SIG-M5 treated with dmso at 0.1 percent for 504 hours (cell line): ENCODE measurements at regions not wholly inside any gene's neighbourhood (a gene's known extent, or its start where the extent isn't known, plus 50 kb on each side); places are given as distances from the start of the nearest gene placed in this dataset.
"Not testable (repeated sequence)": the region's sequence is repeated elsewhere in the genome, so short reads cannot be mapped to it uniquely, and the experiment has no call there.

ENCODE experiments used
- DNase-seq: peaks from one replicate; lab custom pipeline; 2025; ENCODE audit not compliant: unreplicated experiment; lab: John Stamatoyannopoulos, UW

DNA sequence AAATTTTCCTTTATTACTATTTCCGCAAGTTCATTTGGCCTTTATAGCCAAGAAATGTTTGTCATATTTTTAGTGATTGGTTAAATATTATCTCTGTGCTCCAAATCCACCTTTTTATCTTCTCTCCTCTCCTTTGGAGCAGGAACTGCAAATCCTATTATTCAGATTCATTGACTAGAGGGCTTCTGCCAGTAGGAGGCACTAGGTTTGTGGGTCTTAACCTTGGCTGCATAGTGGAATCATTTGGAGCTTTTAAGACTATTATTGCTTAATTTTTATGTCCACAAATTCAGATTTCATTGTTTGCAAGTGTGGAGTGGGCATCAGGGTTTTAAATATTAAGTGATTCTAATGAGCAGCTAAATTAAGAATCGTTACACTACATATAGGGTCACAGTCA is 75.3 kb upstream of the SYT10 start:
- no peak for DNase-seq

DNA sequence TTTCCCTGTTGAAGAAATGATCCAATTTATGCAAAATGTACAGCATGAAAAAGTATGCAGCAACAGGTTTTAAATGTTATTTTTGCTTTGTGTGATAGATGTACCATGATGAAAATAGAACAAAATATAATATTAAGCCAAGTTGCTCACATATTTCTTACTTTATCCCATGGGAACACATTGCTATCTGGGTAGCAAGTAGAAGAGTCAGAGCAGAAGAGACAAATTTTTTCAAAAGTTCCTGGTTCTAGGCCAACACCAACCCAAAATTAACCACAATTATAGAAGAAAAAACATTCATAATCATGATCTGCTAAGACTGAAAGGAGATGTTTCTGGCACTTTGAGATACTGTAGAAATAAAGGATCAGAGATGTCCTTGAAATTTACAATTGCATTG is 79.9 kb upstream of the SYT10 start:
- DNase-seq = no peak

- DNase-seq = not testable (repeated sequence)
These were observed 81.1 kb upstream of the SYT10 start for GRCh38 chr12:33520505-33521302.

GRCh38 chr12:33529031-33529430 is 89.4 kb upstream of the SYT10 start:
- peak; percentile 67 for DNase-seq

DNA sequence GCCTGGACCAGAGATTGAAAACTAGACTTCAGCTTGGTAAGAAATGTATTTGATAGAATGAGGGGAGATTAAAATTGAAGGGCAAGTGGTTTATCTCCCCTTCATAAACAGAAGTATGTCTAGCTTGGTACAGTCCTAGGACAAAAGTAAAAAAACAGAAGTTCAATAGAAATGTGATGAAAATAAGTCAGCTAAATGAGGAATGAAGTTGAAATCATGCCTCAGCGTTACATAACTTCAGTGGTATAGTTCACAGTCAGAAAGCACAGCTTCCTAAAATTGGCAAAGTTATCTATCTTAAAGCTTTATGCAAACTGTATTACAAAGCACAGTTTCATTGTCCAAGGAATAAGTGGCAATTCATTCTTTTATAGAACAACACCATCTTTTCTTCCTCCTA is 90.2 kb upstream of the SYT10 start:
- peak; percentile 94 for DNase-seq

GRCh38 chr12:33531261-33531660 is 91.6 kb upstream of the SYT10 start:
- no peak for DNase-seq

DNA sequence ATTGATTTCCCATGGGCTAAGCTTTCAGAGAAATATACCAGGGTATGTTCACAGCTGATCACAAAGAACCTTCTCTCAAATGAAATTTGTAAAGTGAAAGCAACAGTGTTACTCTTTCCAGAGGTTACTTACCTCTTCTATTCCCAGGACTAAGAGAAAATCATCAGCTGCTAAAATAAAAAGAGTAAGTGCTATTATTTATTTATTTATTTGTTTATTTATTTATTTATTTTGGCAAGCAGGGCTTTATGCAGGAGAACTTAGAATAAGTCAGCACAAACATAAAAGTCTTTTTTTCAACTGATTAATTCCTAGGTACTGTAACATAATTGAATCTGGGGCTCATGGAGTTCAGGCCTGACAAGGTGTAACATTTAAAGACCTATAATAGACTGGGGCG is 93.9 kb upstream of the SYT10 start:
- no peak for DNase-seq

DNA sequence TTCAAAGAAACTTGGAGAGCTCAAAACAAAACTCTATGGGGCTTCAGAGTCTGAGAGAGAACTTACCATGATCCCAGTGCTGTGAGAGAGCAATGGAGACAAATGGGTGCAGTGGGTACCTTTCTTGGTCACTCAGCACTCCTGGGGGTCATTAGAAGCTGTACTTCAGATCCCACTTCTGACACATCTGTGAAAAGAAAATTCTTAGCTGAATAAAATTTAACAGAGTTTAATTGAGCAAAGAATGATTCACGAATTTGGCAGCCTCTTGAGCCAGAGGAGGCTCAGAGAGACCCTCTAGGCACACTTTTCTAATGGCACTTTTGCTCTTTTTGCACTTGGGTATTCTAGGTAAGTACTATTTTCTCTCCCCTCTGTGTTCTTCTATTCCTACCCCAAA is 96.8 kb upstream of the SYT10 start:
- DNase-seq = no peak

- no peak for DNase-seq
These were observed 106.4 kb upstream of the SYT10 start for GRCh38 chr12:33546004-33546403.

DNA sequence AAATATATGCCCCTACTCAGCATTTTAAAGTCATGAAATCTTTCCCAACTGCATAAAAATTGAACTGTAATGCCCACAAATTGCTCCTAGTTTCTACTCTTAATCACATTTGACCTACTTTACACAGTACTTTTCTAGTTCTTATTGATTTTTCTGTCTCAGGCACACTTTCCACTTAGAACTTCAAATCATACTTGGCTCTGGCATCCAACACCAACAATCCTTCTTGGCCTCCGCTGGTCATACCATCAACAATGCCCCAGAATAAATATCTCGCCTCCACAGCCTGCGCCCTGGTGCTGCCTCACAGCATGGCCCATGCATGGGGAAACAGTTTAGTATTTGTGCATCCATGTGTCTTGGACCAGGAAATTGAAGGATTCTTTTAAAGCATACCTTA is 107.5 kb upstream of the SYT10 start:
- DNase-seq = no peak

DNA sequence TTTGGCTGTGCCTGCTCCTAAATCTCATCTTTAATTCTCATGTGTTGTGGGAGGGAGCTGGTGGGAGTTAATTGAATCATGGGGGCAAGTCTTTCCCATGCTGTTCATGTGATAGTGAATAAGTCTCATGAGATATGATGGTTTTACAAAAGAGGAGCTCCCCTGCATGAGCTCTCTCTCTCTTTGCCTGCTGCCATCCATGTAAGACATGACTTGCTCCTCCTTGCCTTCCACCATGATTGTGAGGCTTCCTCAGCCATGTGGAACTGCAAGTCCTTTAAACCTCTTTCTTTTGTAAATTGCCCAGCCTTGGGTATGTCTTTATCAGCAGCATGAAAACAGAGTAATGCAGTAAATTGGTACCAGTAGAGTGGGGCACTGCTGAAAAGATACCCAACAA is 110.6 kb upstream of the SYT10 start:
- DNase-seq = not testable (repeated sequence)

DNA sequence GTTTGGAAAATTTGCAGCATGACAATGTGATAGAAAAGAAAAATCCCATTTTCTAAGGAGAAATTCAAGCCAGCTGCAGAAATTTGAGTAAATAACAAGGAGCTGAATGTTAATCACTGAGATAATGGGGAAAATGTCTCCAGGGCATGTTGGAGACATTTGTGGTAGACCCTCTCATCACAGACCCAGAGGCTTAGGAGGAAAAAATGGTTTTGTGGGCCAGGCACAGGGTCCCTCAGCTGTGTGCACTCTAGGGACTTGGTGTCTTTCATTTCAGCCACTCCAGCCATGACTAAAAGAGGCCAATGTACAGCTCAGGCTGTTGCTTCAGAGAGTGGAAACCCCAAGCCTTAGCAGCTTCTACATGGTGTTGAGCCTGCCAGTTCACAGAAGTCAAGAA is 111.4 kb upstream of the SYT10 start:
- DNase-seq = no peak

- no peak for DNase-seq
These were observed 115.5 kb upstream of the SYT10 start for GRCh38 chr12:33555128-33555527.

DNA sequence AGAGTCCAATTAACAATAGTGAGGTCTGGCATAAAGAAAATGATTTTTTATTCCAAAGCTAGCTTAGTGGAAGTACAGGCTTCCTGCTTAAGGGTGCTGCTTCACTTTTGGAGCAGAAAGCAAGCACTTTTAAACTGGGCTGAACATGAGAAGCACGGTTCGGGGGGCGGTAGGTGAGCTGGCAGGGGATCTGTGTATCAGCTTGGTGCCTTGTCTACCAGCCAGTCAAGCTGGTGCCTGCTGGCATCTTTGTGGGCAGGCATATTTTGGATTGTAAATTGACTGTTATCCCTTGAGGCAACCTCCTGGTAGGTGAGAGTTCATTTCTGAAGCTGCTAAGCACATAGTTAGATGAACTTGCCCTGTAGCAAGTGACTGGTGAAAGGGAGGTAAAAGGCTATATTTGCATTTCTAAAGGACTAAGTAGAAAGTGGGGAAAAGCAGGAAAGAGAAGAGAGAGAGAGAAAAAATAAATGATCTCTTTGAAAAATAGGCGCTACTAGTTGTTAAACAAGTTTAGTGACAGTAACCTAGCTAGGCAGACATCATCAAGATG is 121.1 kb upstream of the SYT10 start:
- DNase-seq = no peak

DNA sequence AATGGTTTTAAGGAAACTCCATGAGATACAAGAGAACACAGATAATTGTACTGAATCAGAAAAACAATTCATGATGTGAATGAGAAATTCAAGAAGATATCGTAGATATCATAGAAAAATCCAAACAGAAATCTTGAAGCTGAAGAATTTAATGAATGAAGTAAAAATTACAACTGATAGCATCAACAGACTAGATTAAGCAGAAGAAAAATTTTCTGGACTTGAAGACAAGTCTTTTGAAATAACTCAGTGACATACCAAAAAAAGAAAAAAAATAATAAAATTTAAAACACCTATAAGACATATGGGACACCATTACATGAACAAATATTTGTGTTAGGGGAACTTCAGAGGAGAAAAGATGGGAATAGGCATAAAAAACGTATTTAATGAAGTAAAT is 122.8 kb upstream of the SYT10 start:
- no peak for DNase-seq

DNA sequence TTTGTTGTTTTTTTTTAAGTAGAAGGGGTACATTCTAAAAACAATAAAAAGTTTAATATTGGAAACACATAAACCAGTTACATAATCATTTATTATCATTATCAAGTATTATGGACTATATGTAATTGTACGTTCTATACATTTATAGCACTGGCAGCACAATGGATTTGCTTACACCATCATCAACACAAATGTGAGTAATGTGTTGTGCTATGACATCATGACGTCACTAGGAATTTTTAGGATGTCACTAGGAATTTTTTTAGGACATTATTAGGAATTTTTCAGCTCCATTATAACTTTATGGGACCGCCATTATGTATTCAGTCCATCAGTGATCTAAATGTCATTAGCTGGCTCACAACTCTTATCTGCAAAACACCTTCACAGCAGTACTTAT is 126.8 kb upstream of the SYT10 start:
- no peak for DNase-seq

- no peak for DNase-seq
These were observed 135.7 kb upstream of the SYT10 start for GRCh38 chr12:33575346-33575745.

GRCh38 chr12:33581613-33582122 is 142.0 kb upstream of the SYT10 start:
- DNase-seq = no peak

- DNase-seq = no peak
These were observed 147.0 kb upstream of the SYT10 start for GRCh38 chr12:33586576-33586975.

GRCh38 chr12:33587354-33587753 is 147.7 kb upstream of the SYT10 start:
- no peak for DNase-seq

- peak; percentile 96 for DNase-seq
These were observed 148.4 kb upstream of the SYT10 start for GRCh38 chr12:33587784-33588712.
